HG03280 (cell line): ENCODE measurements at regions not wholly inside any gene's neighbourhood (a gene's known extent, or its start where the extent isn't known, plus 50 kb on each side); places are given as distances from the start of the nearest gene placed in this dataset.

Experiments
- ATAC-seq: cut with Tn5 transposase; IDR thresholded peaks from one replicate; pipeline ENCODE4 v1.9.1; 2021; ENCODE audit warnings: mild to moderate bottlenecking, moderate library complexity; ENCODE audit not compliant: unreplicated experiment

DNA sequence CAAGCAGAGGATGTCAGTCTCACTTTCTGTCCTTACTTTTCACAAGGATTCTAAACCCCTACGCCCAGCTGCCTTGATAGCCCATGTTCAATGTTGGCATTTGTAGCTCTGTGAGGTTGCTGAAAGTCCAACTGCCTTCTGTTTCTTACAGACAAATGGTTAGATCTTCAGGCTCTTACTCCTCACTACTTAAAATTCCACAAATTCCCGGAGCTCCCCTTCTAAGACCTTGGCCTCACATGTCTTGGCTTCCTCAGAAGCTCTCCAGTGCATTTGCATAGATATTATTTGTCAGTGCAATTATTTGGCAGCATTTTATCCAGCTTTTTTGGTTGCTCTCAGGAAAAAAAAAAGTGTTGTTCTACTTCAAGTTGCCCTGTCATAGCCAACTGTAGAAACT lies 453.7 kb upstream of the CELF4 start:
- ATAC-seq, result no peak

DNA sequence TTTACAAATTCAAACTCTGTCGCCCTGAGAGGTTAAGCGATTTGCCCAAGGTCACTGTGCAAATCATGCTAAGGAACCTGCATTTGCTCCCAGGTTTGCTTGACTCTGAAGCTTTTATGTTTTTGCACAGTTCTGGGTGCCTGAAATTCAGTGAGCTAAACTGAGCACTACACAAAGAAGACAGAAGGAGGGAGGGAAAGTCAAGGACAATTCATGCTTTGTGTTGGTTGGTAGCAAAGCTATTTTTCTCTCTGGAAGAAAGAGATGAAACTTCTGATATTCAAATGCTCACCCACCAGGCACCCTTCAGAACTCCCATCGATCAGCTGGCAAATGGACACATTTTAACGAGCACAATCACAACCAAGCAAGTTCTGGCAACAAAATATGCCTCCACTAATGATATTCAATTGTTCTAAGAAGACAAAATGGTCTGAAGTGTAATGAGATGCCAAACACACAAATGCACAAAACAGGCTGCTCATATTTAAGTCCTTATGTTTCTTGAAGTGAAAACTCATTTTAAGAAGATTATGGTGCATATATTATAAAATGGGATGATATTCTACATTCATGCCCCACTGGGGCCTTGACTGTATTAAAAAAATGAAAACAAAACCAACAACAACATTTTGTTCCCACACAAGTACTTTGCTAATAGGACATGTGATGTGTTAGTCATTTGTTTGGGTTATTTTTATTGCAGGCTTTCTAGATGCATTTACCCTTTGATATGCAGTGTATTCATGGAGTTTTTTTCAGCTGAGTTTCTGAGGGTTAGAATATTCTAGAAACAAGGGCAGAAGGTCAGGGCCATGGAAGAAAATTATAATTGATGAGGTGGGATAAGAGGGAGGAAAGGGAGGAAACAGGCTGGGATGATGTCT lies 445.6 kb upstream of the CELF4 start:
- no peak for ATAC-seq

GRCh38 chr18:38010037-38010436 lies 444.4 kb upstream of the CELF4 start:
- no peak for ATAC-seq

DNA sequence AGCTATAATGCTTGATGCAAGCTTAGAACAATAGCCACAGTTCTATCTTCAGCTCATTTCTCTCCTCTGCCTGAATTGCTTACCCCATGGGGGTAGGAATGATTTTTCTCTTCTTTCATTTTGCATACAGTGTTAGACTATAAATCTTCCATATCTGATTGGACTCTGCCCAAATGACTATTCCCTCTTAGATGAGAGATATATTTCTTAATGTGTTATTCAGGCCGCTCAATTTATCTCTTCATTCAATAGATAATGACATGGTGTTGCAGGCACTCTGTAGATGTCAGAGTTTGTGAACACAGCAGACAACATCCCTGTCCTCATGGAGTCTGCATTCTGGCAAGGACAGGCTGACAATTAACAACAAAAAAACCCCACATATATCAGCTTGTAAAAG lies 443.7 kb upstream of the CELF4 start:
- ATAC-seq, result no peak

DNA sequence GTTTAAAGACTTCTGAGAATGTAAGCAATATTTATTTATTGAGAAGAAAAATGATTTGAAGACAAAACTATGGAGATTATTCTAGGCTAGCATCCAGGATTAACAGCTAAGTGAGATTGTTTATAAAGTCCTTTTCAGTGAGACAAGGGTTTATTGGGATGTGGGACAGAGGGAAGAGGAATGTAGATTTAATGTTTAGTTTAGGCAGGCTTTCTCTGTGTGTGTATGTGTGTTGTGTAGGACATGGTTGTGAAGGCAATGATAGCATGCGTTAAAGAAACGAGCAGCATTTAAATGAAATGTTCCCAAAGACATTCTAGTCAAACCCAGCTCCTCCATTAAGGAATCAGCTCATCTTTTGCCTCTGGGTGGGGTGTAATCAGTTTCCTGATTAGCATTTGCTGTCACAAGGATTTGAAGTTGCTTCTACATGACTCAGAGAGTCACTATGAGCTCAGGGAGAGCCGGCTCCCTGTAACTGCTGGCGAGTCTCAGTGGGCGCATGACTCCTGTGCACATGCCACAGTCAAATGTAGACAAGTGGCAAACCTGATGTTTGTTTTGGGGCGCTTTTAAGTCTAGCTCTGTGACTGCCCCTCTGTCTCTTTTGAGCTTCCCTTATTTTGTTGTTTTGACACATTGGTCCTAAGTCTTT lies 442.2 kb upstream of the CELF4 start:
- no peak for ATAC-seq

- ATAC-seq, result no peak
These were observed 441.4 kb upstream of the CELF4 start for GRCh38 chr18:38007026-38007425.

- ATAC-seq, result no peak
These were observed 440.9 kb upstream of the CELF4 start for GRCh38 chr18:38006541-38006940.

GRCh38 chr18:37997695-37998094 lies 432.1 kb upstream of the CELF4 start:
- ATAC-seq, result no peak

GRCh38 chr18:37987901-37988300 lies 422.3 kb upstream of the CELF4 start:
- no peak for ATAC-seq

DNA sequence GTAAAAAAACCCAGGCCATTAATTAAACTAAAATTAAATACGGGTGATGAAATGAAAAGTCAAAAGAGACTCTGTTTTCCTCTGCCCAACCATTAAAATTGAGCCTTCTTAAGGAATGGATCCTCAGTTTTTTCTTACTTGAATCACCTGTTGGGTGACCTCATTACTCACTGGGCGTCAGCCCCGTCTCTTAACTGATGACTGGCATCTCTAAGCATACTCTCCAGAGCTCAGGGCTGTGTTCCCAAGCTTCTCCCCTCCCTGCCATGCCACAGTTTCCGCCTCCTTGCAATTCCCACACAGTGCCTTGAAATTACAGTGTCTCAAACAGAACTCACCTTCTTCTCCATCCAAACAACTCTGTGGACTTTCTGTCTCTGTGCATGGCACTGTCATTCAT lies 421.1 kb upstream of the CELF4 start:
- no peak for ATAC-seq

DNA sequence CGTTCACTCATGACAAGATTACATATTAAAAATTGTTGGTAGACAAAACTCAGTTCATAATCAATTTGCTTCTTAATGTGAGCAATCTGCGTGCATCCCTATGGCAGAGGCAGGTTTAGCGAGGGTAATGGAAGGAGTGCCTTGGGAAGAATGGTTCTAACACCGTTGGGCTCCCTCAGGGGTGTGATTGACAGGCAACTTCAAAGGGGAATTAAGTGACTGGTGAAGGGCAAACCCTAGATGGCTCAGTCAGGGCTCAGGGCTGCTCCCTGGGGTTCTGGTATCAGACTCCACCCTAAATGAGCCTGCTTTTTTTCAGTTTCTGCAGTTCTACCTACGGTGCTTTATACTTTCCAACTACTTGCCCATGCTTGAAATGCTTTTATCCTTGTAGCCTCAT lies 419.5 kb upstream of the CELF4 start:
- ATAC-seq, result no peak

DNA sequence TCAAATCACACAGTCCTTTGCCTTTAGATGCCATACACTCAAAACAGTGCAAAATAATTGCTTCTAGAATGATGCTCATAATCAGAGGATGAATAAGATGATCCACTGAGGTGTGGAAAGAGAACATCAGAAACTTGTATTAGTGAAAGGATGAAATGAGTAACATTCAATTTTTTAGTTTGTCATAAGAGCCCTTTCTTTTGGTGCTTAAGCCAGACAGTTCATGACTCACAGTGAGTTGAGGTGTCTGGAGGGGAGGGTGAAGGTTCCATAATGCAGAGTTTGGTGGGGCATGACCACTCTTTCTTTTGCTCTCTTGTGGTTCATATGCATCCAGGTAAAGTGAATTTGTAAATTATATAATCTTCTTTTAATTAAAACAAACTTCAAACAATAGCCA lies 415.0 kb upstream of the CELF4 start:
- ATAC-seq, result no peak

- no peak for ATAC-seq
These were observed 409.8 kb upstream of the CELF4 start for GRCh38 chr18:37975446-37975845.

DNA sequence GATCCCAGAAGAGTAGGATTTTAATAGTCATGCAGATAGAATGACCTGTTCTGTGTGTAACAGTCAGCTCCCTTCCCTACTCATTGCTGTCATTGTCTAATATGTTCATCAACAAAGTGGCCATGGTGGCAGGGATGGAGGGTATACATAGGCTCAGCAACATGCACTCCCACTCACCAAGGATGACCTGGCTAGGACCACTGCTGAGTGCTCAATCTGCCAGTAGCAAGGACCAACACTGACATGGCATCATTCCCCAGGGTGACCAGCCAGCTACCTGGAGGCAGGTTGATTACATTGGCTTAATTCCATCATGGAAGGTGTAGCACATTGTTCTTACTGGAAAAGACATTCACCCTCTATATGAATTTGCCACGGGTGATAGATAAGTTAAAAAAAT lies 401.7 kb upstream of the CELF4 start:
- no peak for ATAC-seq

DNA sequence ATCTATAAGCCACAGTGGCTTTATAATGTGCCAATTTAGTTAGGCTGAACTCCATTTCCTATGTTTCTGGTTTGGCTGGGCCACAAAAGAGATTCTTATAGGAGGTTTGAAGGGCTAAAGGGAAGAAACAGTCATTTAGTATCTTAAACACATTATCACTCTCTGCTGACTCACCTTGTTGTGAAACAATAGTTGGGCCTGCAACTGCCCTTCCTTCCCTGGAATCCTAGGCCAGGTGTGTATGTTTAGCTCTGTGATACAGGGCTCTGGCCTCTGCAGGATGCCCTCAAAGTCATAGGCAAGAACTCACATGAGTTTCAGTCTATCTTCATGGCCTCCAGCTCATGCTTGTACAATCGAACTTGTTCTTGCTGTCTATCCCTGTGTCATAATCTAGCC lies 400.0 kb upstream of the CELF4 start:
- no peak for ATAC-seq

DNA sequence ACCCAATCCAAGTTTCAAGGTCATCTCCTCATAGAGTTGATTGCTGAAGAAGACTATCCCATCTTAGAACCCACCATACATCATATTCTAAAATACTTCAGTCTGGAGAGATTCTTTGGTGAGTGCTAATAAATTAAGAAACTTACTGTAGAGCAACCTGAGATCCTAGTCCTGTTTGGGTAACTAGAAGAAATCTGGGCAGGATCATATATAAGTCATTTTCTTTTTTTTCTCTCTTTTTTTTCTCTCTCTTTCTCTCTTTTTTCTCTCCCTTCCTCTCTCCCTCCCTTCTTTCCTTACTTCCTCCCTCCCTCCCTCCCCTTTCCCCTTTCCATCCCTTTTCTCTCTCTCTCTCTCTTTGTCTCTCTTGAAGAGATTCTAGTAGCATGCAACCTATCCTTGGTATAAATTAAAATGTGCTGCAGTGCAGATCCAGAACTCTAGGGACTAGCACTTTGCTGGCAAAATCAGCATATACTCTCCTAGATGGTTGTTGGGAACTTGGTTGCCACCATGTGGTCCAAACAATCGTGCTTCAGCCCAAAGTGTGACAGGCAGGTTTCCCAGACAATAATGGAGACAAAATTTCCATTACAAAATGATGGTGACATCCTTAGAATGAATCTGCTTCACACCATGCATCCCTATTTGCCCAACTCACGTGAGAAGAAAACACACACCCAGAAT lies 399.4 kb upstream of the CELF4 start:
- no peak for ATAC-seq

- ATAC-seq, result no peak
These were observed 398.2 kb upstream of the CELF4 start for GRCh38 chr18:37963837-37964236.

- no peak for ATAC-seq
These were observed 396.8 kb upstream of the CELF4 start for GRCh38 chr18:37962316-37962966.

DNA sequence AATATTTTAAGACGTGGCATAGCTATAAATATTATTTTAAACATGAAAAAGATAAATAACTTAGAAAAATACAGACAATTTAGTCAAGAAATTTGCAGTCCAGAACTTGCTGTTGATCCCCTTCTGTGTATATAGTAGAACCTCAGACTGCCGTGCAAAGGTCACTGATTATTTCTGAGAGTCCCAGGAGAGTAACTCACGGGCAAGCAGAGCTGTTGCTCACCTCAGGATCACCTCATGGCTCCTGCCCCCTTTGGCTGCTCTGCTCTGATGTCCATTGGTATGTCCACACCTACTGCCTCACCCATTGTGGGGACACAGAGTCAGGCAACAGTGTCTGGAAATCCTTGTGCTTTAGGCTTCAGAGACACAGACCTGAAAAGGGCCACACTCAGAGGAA lies 392.9 kb upstream of the CELF4 start:
- no peak for ATAC-seq

GRCh38 chr18:37956902-37957301 lies 391.3 kb upstream of the CELF4 start:
- no peak for ATAC-seq

GRCh38 chr18:37956020-37956419 lies 390.4 kb upstream of the CELF4 start:
- ATAC-seq, result no peak
